HAP-1 (cell line): ENCODE measurements at regions not wholly inside any gene's neighbourhood (a gene's known extent, or its start where the extent isn't known, plus 50 kb on each side); places are given as distances from the start of the nearest gene placed in this dataset.

ENCODE experiments used
- DNase-seq, 2 experiments: peaks; one replicate each; pipeline ENCODE4 v3.0.0-alpha.2; 2016 to 2020; ENCODE audit warnings: low spot score in 2 of 2
- H3K27me3 ChIP-seq: fragments of 250-450 bp; sonication (Bioruptor Pico); 2 replicates; pipeline ENCODE4 v1.5.1; 2020; ENCODE audit warnings: low read depth, mild to moderate bottlenecking, moderate library complexity
- H3K36me3 ChIP-seq: fragments of 250-450 bp; sonication (Bioruptor Pico); replicated peaks from 2 replicates; pipeline ENCODE4 v1.5.1; 2020; ENCODE audit warnings: mild to moderate bottlenecking
- H3K4me1 ChIP-seq: fragments of 250-450 bp; sonication (Bioruptor Pico); 2 replicates; pipeline ENCODE4 v1.5.1; 2020; ENCODE audit warnings: mild to moderate bottlenecking
- H3K4me3 ChIP-seq: fragments of 250-450 bp; sonication (Bioruptor Pico); 2 replicates; pipeline ENCODE4 v1.5.1; 2020; ENCODE audit warnings: mild to moderate bottlenecking, moderate library complexity
- H3K9me3 ChIP-seq: fragments of 250-450 bp; sonication (Bioruptor Pico); 2 replicates; pipeline ENCODE4 v1.5.1; 2020; ENCODE audit warnings: mild to moderate bottlenecking, moderate library complexity
- in situ Hi-C: fragments of 300-500 bp; cut with MboI; formaldehyde crosslinking; loops from 3 replicates; pipeline ENCODE4 v1.14.3; 2020; ENCODE audit warnings: low sequenced_read_pairs, inconsistent platforms, mixed read lengths

GRCh38 chr19:28501976-28502375, 711.0 kb downstream of the UQCRFS1 start:
- in situ Hi-C loops = no loop called here

GRCh38 chr19:28500982-28501630, 711.8 kb downstream of the UQCRFS1 start:
- peaks cover 2% of the 10 kb centered on the region; the same call in 1 of the 2 replicates for H3K9me3 ChIP-seq
- no peaks in the 10 kb centered on the region for H3K4me1 ChIP-seq
- no peaks in the 10 kb centered on the region for H3K27me3 ChIP-seq
- H3K4me3 ChIP-seq = no peak overlapping the region
- DNase-seq = no peak
- in situ Hi-C loops = no loop called here
- no peaks in the 10 kb centered on the region for H3K36me3 ChIP-seq

More at GRCh38 chr19:28501976-28502375, 711.0 kb downstream of the UQCRFS1 start:
- Histone ChIP-seq H3K4me3 (no peak overlapping the region), H3K4me1 (no peaks in the 10 kb centered on the region), H3K36me3 (no peaks in the 10 kb centered on the region), H3K9me3 (peaks cover 2% of the 10 kb centered on the region; the same call in 1 of the 2 replicates), H3K27me3 (no peaks in the 10 kb centered on the region)
- no peak for DNase-seq

GRCh38 chr19:28500296-28500695, 712.7 kb downstream of the UQCRFS1 start:
- Histone ChIP-seq H3K27me3 (no peaks in the 10 kb centered on the region), H3K4me3 (no peak overlapping the region), H3K4me1 (no peaks in the 10 kb centered on the region), H3K9me3 (no peaks in the 10 kb centered on the region; the same call in 1 of the 2 replicates), H3K36me3 (no peaks in the 10 kb centered on the region)
- DNase-seq = no peak
- in situ Hi-C loops = no loop called here

- in situ Hi-C loops = no loop called here
- Histone ChIP-seq H3K9me3 (no peaks in the 10 kb centered on the region), H3K4me1 (no peaks in the 10 kb centered on the region), H3K36me3 (no peaks in the 10 kb centered on the region), H3K27me3 (no peaks in the 10 kb centered on the region), H3K4me3 (no peak overlapping the region)
- DNase-seq = no peak
Observed at GRCh38 chr19:28498404-28498976, 714.5 kb downstream of the UQCRFS1 start.

- H3K27me3 ChIP-seq = no peaks in the 10 kb centered on the region
- no peak for DNase-seq
- no peaks in the 10 kb centered on the region for H3K9me3 ChIP-seq
- H3K36me3 ChIP-seq = no peaks in the 10 kb centered on the region
- H3K4me1 ChIP-seq = no peaks in the 10 kb centered on the region
- no peak overlapping the region for H3K4me3 ChIP-seq
- in situ Hi-C loops = no loop called here
Observed at GRCh38 chr19:28497887-28498286, 715.1 kb downstream of the UQCRFS1 start.

GRCh38 chr19:28497137-28497536, 715.8 kb downstream of the UQCRFS1 start:
- H3K36me3 ChIP-seq = no peaks in the 10 kb centered on the region
- no peaks in the 10 kb centered on the region for H3K27me3 ChIP-seq
- no peaks in the 10 kb centered on the region for H3K4me1 ChIP-seq
- in situ Hi-C loops = no loop called here
- DNase-seq = no peak
- no peak overlapping the region for H3K4me3 ChIP-seq
- no peaks in the 10 kb centered on the region for H3K9me3 ChIP-seq

- in situ Hi-C loops = no loop called here
Observed at GRCh38 chr19:28495046-28495445, 717.9 kb downstream of the UQCRFS1 start.

GRCh38 chr19:28494461-28494860, 718.5 kb downstream of the UQCRFS1 start:
- Histone ChIP-seq H3K36me3 (no peaks in the 10 kb centered on the region), H3K9me3 (no peaks in the 10 kb centered on the region), H3K4me3 (no peak overlapping the region), H3K4me1 (no peaks in the 10 kb centered on the region), H3K27me3 (no peaks in the 10 kb centered on the region)
- DNase-seq = no peak
- in situ Hi-C loops = no loop called here

More at GRCh38 chr19:28495046-28495445, 717.9 kb downstream of the UQCRFS1 start:
- H3K4me1 ChIP-seq = no peaks in the 10 kb centered on the region
- no peaks in the 10 kb centered on the region for H3K36me3 ChIP-seq
- DNase-seq = no peak
- no peaks in the 10 kb centered on the region for H3K27me3 ChIP-seq
- H3K4me3 ChIP-seq = no peak overlapping the region
- no peaks in the 10 kb centered on the region for H3K9me3 ChIP-seq

GRCh38 chr19:28493884-28494283, 719.1 kb downstream of the UQCRFS1 start:
- Histone ChIP-seq H3K9me3 (no peaks in the 10 kb centered on the region), H3K27me3 (no peaks in the 10 kb centered on the region), H3K36me3 (no peaks in the 10 kb centered on the region), H3K4me1 (no peaks in the 10 kb centered on the region), H3K4me3 (no peak overlapping the region)
- DNase-seq = no peak
- in situ Hi-C loops = no loop called here

- no peak for DNase-seq
Observed at GRCh38 chr19:28492621-28493020, 720.3 kb downstream of the UQCRFS1 start.

GRCh38 chr19:28492201-28492600, 720.8 kb downstream of the UQCRFS1 start:
- no peaks in the 10 kb centered on the region for H3K27me3 ChIP-seq
- no peaks in the 10 kb centered on the region for H3K36me3 ChIP-seq
- DNase-seq = no peak
- H3K9me3 ChIP-seq = no peaks in the 10 kb centered on the region
- in situ Hi-C loops = no loop called here
- no peak overlapping the region for H3K4me3 ChIP-seq
- no peaks in the 10 kb centered on the region for H3K4me1 ChIP-seq

More at GRCh38 chr19:28492621-28493020, 720.3 kb downstream of the UQCRFS1 start:
- Histone ChIP-seq H3K27me3 (no peaks in the 10 kb centered on the region), H3K4me1 (no peaks in the 10 kb centered on the region), H3K36me3 (no peaks in the 10 kb centered on the region), H3K4me3 (no peak overlapping the region), H3K9me3 (no peaks in the 10 kb centered on the region)
- in situ Hi-C loops = no loop called here

GRCh38 chr19:28489776-28490175, 723.2 kb downstream of the UQCRFS1 start:
- no peaks in the 10 kb centered on the region for H3K9me3 ChIP-seq
- no peaks in the 10 kb centered on the region for H3K27me3 ChIP-seq
- H3K4me3 ChIP-seq = no peak overlapping the region
- in situ Hi-C loops = no loop called here
- no peaks in the 10 kb centered on the region for H3K36me3 ChIP-seq
- no peaks in the 10 kb centered on the region for H3K4me1 ChIP-seq
- no peak for DNase-seq

- no peak for DNase-seq
- no peaks in the 10 kb centered on the region for H3K36me3 ChIP-seq
- no peaks in the 10 kb centered on the region for H3K9me3 ChIP-seq
- no peaks in the 10 kb centered on the region for H3K27me3 ChIP-seq
- in situ Hi-C loops = no loop called here
- H3K4me1 ChIP-seq = no peaks in the 10 kb centered on the region
- H3K4me3 ChIP-seq = no peak overlapping the region
Observed at GRCh38 chr19:28489126-28489660, 723.8 kb downstream of the UQCRFS1 start.

- Histone ChIP-seq H3K27me3 (no peaks in the 10 kb centered on the region), H3K36me3 (no peaks in the 10 kb centered on the region), H3K4me3 (no peak overlapping the region), H3K4me1 (no peaks in the 10 kb centered on the region), H3K9me3 (no peaks in the 10 kb centered on the region)
- in situ Hi-C loops = no loop called here
- no peak for DNase-seq
Observed at GRCh38 chr19:28487999-28488398, 725.0 kb downstream of the UQCRFS1 start.
